ENCODE measurements at regions not wholly inside any gene's neighbourhood (a gene's known extent, or its start where the extent isn't known, plus 50 kb on each side); places are given as distances from the start of the nearest gene placed in this dataset.
A peak's percentile ranks its signal among the peaks of the same experiment; 100 is the strongest.
"Not testable (repeated sequence)": the region's sequence is repeated elsewhere in the genome, so short reads cannot be mapped to it uniquely, and the experiment has no call there.

- Mint-ChIP-seq H3K27ac (no peak overlapping the region), H3K36me3 (ENCODE audit: low read depth) (no peaks in the 10 kb centered on the region), H3K27me3 (ENCODE audit: insufficient read depth) (peaks cover 27% of the 10 kb centered on the region), H3K9me3 (no peaks in the 10 kb centered on the region), H3K4me3 (no peak overlapping the region), H3K4me1 (ENCODE audit: low read depth) (peaks cover 7% of the 10 kb centered on the region)
- DNase-seq (ENCODE audit: low spot score), result peak; percentile 61
- intact Hi-C loops (cut with micrococcal nuclease), result loop anchor here (1.0 to 2.0 kb wide), 2 partner anchors 98 to 155 kb away; no protein-coding TSS in a partner anchor
Observed at GRCh38 chr9:33623658-33624586, 99.9 kb downstream of the ANKRD18B start.

GRCh38 chr9:33628318-33628717 lies 104.3 kb downstream of the ANKRD18B start:
- DNase-seq (ENCODE audit: low spot score); H3K36me3 Mint-ChIP-seq (ENCODE audit: low read depth): not testable (repeated sequence)

GRCh38 chr9:33628865-33629410 lies 104.9 kb downstream of the ANKRD18B start:
- no peak overlapping the region for H3K4me3 Mint-ChIP-seq
- intact Hi-C loops (cut with micrococcal nuclease), result loop anchor here (5.0 kb wide), 1 partner anchor 48 kb away; no protein-coding TSS in a partner anchor
- no peaks in the 10 kb centered on the region for H3K9me3 Mint-ChIP-seq
- no peaks in the 10 kb centered on the region for H3K36me3 Mint-ChIP-seq (ENCODE audit: low read depth)
- peaks cover 30% of the 10 kb centered on the region for H3K27me3 Mint-ChIP-seq (ENCODE audit: insufficient read depth)
- no peak for DNase-seq (ENCODE audit: low spot score)
- H3K27ac Mint-ChIP-seq, result no peak overlapping the region
- H3K4me1 Mint-ChIP-seq (ENCODE audit: low read depth), result peaks cover 4% of the 10 kb centered on the region

More at GRCh38 chr9:33628318-33628717, 104.3 kb downstream of the ANKRD18B start:
- H3K4me3 Mint-ChIP-seq; H3K4me1 Mint-ChIP-seq (ENCODE audit: low read depth); H3K27ac Mint-ChIP-seq; H3K9me3 Mint-ChIP-seq: not testable (repeated sequence)
- intact Hi-C loops (cut with micrococcal nuclease), result loop anchor here (5.0 kb wide), 1 partner anchor 49 kb away; no protein-coding TSS in a partner anchor
- H3K27me3 Mint-ChIP-seq (ENCODE audit: insufficient read depth), result peaks cover 33% of the 10 kb centered on the region

- H3K4me1 Mint-ChIP-seq (ENCODE audit: low read depth), result no peaks in the 10 kb centered on the region
- H3K9me3 Mint-ChIP-seq, result no peaks in the 10 kb centered on the region
- peaks cover 48% of the 10 kb centered on the region for H3K27me3 Mint-ChIP-seq (ENCODE audit: insufficient read depth)
- H3K27ac Mint-ChIP-seq, result no peak overlapping the region
- no peak for DNase-seq (ENCODE audit: low spot score)
- H3K4me3 Mint-ChIP-seq, result no peak overlapping the region
- H3K36me3 Mint-ChIP-seq (ENCODE audit: low read depth), result no peaks in the 10 kb centered on the region
- intact Hi-C loops (cut with micrococcal nuclease), result no loop called here
Observed at GRCh38 chr9:33633636-33634035, 109.6 kb downstream of the ANKRD18B start.

- intact Hi-C loops (cut with micrococcal nuclease), result no loop called here
- DNase-seq (ENCODE audit: low spot score), result no peak
Observed at GRCh38 chr9:33637881-33638280, 113.8 kb downstream of the ANKRD18B start.

GRCh38 chr9:33638391-33638915 lies 114.4 kb downstream of the ANKRD18B start:
- Mint-ChIP-seq H3K4me3 (no peak overlapping the region), H3K4me1 (ENCODE audit: low read depth) (no peaks in the 10 kb centered on the region), H3K9me3 (no peaks in the 10 kb centered on the region), H3K36me3 (ENCODE audit: low read depth) (no peaks in the 10 kb centered on the region), H3K27ac (no peak overlapping the region), H3K27me3 (ENCODE audit: insufficient read depth) (peaks cover 68% of the 10 kb centered on the region)
- DNase-seq (ENCODE audit: low spot score), result no peak
- intact Hi-C loops (cut with micrococcal nuclease), result no loop called here

More at GRCh38 chr9:33637881-33638280, 113.8 kb downstream of the ANKRD18B start:
- Mint-ChIP-seq H3K9me3 (no peaks in the 10 kb centered on the region), H3K4me1 (ENCODE audit: low read depth) (no peaks in the 10 kb centered on the region), H3K27ac (no peak overlapping the region), H3K36me3 (ENCODE audit: low read depth) (no peaks in the 10 kb centered on the region), H3K27me3 (ENCODE audit: insufficient read depth) (peaks cover 64% of the 10 kb centered on the region), H3K4me3 (no peak overlapping the region)

- Mint-ChIP-seq H3K27me3 (ENCODE audit: insufficient read depth) (peaks cover 28% of the 10 kb centered on the region), H3K36me3 (ENCODE audit: low read depth) (no peaks in the 10 kb centered on the region), H3K27ac (no peak overlapping the region), H3K4me3 (no peak overlapping the region), H3K4me1 (ENCODE audit: low read depth) (no peaks in the 10 kb centered on the region), H3K9me3 (no peaks in the 10 kb centered on the region)
- intact Hi-C loops (cut with micrococcal nuclease), result no loop called here
- no peak for DNase-seq (ENCODE audit: low spot score)
Observed at GRCh38 chr9:33645706-33646105, 121.7 kb downstream of the ANKRD18B start.

GRCh38 chr9:33649463-33649862 lies 125.4 kb downstream of the ANKRD18B start:
- intact Hi-C loops (cut with micrococcal nuclease), result no loop called here
- peaks cover 19% of the 10 kb centered on the region for H3K27me3 Mint-ChIP-seq (ENCODE audit: insufficient read depth)
- no peaks in the 10 kb centered on the region for H3K4me1 Mint-ChIP-seq (ENCODE audit: low read depth)
- no peaks in the 10 kb centered on the region for H3K9me3 Mint-ChIP-seq
- H3K27ac Mint-ChIP-seq, result no peak overlapping the region
- H3K36me3 Mint-ChIP-seq (ENCODE audit: low read depth), result no peaks in the 10 kb centered on the region
- no peak overlapping the region for H3K4me3 Mint-ChIP-seq
- no peak for DNase-seq (ENCODE audit: low spot score)

- Mint-ChIP-seq H3K27me3 (ENCODE audit: insufficient read depth) (peaks cover 26% of the 10 kb centered on the region), H3K9me3 (no peaks in the 10 kb centered on the region), H3K4me3 (no peak overlapping the region), H3K4me1 (ENCODE audit: low read depth) (no peaks in the 10 kb centered on the region), H3K36me3 (ENCODE audit: low read depth) (no peaks in the 10 kb centered on the region), H3K27ac (no peak overlapping the region)
- no peak for DNase-seq (ENCODE audit: low spot score)
- intact Hi-C loops (cut with micrococcal nuclease), result no loop called here
Observed at GRCh38 chr9:33651125-33651524, 127.1 kb downstream of the ANKRD18B start.

GRCh38 chr9:33659921-33660320 lies 135.4 kb upstream of the PRSS3 start:
- H3K27me3 Mint-ChIP-seq (ENCODE audit: insufficient read depth), result peaks cover 30% of the 10 kb centered on the region
- H3K4me3 Mint-ChIP-seq, result no peak overlapping the region
- no peaks in the 10 kb centered on the region for H3K4me1 Mint-ChIP-seq (ENCODE audit: low read depth)
- H3K9me3 Mint-ChIP-seq, result no peaks in the 10 kb centered on the region
- no peak overlapping the region for H3K27ac Mint-ChIP-seq
- DNase-seq (ENCODE audit: low spot score), result no peak
- intact Hi-C loops (cut with micrococcal nuclease), result no loop called here
- H3K36me3 Mint-ChIP-seq (ENCODE audit: low read depth), result no peaks in the 10 kb centered on the region

GRCh38 chr9:33660772-33661171 lies 134.6 kb upstream of the PRSS3 start:
- Mint-ChIP-seq H3K4me1 (ENCODE audit: low read depth) (no peaks in the 10 kb centered on the region), H3K4me3 (no peak overlapping the region), H3K36me3 (ENCODE audit: low read depth) (no peaks in the 10 kb centered on the region), H3K27ac (no peak overlapping the region), H3K9me3 (no peaks in the 10 kb centered on the region), H3K27me3 (ENCODE audit: insufficient read depth) (peaks cover 27% of the 10 kb centered on the region)
- no peak for DNase-seq (ENCODE audit: low spot score)
- intact Hi-C loops (cut with micrococcal nuclease), result no loop called here

- peaks cover 25% of the 10 kb centered on the region for H3K27me3 Mint-ChIP-seq (ENCODE audit: insufficient read depth)
- no peak for DNase-seq (ENCODE audit: low spot score)
- H3K9me3 Mint-ChIP-seq, result no peaks in the 10 kb centered on the region
- H3K4me3 Mint-ChIP-seq, result no peak overlapping the region
- H3K36me3 Mint-ChIP-seq (ENCODE audit: low read depth), result no peaks in the 10 kb centered on the region
- no peak overlapping the region for H3K27ac Mint-ChIP-seq
- intact Hi-C loops (cut with micrococcal nuclease), result no loop called here
- no peaks in the 10 kb centered on the region for H3K4me1 Mint-ChIP-seq (ENCODE audit: low read depth)
Observed at GRCh38 chr9:33661176-33661575, 134.2 kb upstream of the PRSS3 start.

GRCh38 chr9:33662871-33663270 lies 132.5 kb upstream of the PRSS3 start:
- no peaks in the 10 kb centered on the region for H3K9me3 Mint-ChIP-seq
- H3K27ac Mint-ChIP-seq, result no peak overlapping the region
- peaks cover 25% of the 10 kb centered on the region for H3K27me3 Mint-ChIP-seq (ENCODE audit: insufficient read depth)
- intact Hi-C loops (cut with micrococcal nuclease), result no loop called here
- no peak for DNase-seq (ENCODE audit: low spot score)
- no peaks in the 10 kb centered on the region for H3K36me3 Mint-ChIP-seq (ENCODE audit: low read depth)
- no peaks in the 10 kb centered on the region for H3K4me1 Mint-ChIP-seq (ENCODE audit: low read depth)
- H3K4me3 Mint-ChIP-seq, result no peak overlapping the region

Data from activated T-helper 1 cell treated with anti-CD3 and anti-CD28 coated beads, Interleukin-12 subunit alpha, Interleukin-12 subunit beta, Interleukin-2, Interleukin-4 antibody, amounts not matched to agents 30 ng/mL and 10 ng/mL and 1 ng/mL, durations not matched to agents 14 hours and 24 hours and 36 hours (primary cell).